SK-N-SH (cell line): ENCODE measurements at regions not wholly inside any gene's neighbourhood (a gene's known extent, or its start where the extent isn't known, plus 50 kb on each side); places are given as distances from the start of the nearest gene placed in this dataset.

Experiments used
- CTCF ChIP-seq: fragments of 200-600 bp; sonication (generic); IDR thresholded peaks from 2 replicates; pipeline ENCODE4 v1.6.1; 2017; ENCODE audit warnings: antibody characterized with exemption, mild to moderate bottlenecking, moderate library complexity
- EZH2phosphoT487 ChIP-seq: fragments of 200-600 bp; sonication (generic); IDR thresholded peaks from 2 replicates; pipeline ENCODE4 v1.6.1; 2017; ENCODE audit warnings: low read depth, mixed run types, mild to moderate bottlenecking, antibody characterized with exemption, moderate library complexity, borderline replicate concordance
- FOXM1 ChIP-seq: IDR thresholded peaks from 2 replicates; pipeline ENCODE4 v1.4.0; 2012; ENCODE audit warnings: low read depth, mild to moderate bottlenecking
- JUND ChIP-seq: IDR thresholded peaks from 2 replicates; pipeline ENCODE4 v1.4.0; 2012
- MXI1 ChIP-seq: IDR thresholded peaks from 2 replicates; pipeline ENCODE4 v1.6.1; 2012; ENCODE audit warnings: mild to moderate bottlenecking, low read depth, low read length, improper control_type of control experiment
- NFIC ChIP-seq: IDR thresholded peaks from 2 replicates; pipeline ENCODE4 v1.4.0; 2012; ENCODE audit warnings: borderline replicate concordance
- PBX3 ChIP-seq: IDR thresholded peaks from 2 replicates; pipeline ENCODE4; 2012
- RAD21 ChIP-seq: IDR thresholded peaks from 2 replicates; pipeline ENCODE4 v1.6.1; 2012; ENCODE audit warnings: mild to moderate bottlenecking, low read length
- SMC3 ChIP-seq: IDR thresholded peaks from 2 replicates; pipeline ENCODE4 v1.6.1; 2012; ENCODE audit warnings: low read depth, low read length, improper control_type of control experiment
- ZBTB33 ChIP-seq: IDR thresholded peaks from 2 replicates; pipeline ENCODE4 v1.4.0; 2012; ENCODE audit warnings: low read depth, borderline replicate concordance

GRCh38 chr2:136054856-136055255 lies 63.1 kb downstream of the CXCR4 start:
- TF ChIP-seq CTCF: no peak
- no peak for TF ChIP-seq SMC3
- no peak for TF ChIP-seq ZBTB33
- no peak for TF ChIP-seq MXI1
- no peak for TF ChIP-seq FOXM1
- no peak for TF ChIP-seq JUND
- TF ChIP-seq EZH2phosphoT487: no peak
- no peak for TF ChIP-seq PBX3
- no peak for TF ChIP-seq NFIC
- no peak for TF ChIP-seq RAD21
